Liver (tissue), 8 donors: ENCODE measurements at regions not wholly inside any gene's neighbourhood (a gene's known extent, or its start where the extent isn't known, plus 50 kb on each side); places are given as distances from the start of the nearest gene placed in this dataset.

Experiments
- DNase-seq: peaks from one replicate; pipeline ENCODE4 v3.0.0-alpha.2; 2017; ENCODE audit warnings: low spot score
- H3K27ac ChIP-seq, 2 donors: one replicate each; pipeline ENCODE4 v1.7.0; 2013; ENCODE audit warnings: inconsistent platforms in 2 of 2, low read length in 2 of 2, control low read depth in 1 of 2, low read depth in 1 of 2, mild to moderate bottlenecking in 1 of 2
- H3K27me3 ChIP-seq, 4 donors: one replicate each; pipeline versions ENCODE4 v1.6.1 to v1.7.0; 2013; ENCODE audit warnings: low read length in 3 of 4, inconsistent platforms in 1 of 4, mild to moderate bottlenecking in 1 of 4, moderate library complexity in 1 of 4; ENCODE audit not compliant: control insufficient read depth in 4 of 4, insufficient read depth in 4 of 4
- H3K36me3 ChIP-seq, 4 donors: one replicate each; pipeline versions ENCODE4 v1.6.1 to v1.7.0; 2013; ENCODE audit warnings: low read length in 3 of 4, mild to moderate bottlenecking in 3 of 4, low read depth in 1 of 4, moderate library complexity in 1 of 4; ENCODE audit not compliant: control insufficient read depth in 4 of 4, insufficient read depth in 3 of 4
- H3K4me1 ChIP-seq, 4 donors: one replicate each; pipeline versions ENCODE4 v1.6.1 to v1.7.0; 2013; ENCODE audit warnings: low read length in 3 of 4, mild to moderate bottlenecking in 3 of 4, moderate library complexity in 1 of 4; ENCODE audit not compliant: control insufficient read depth in 4 of 4, insufficient read depth in 4 of 4
- H3K4me3 ChIP-seq, 3 donors: one replicate each; pipeline versions ENCODE4 v1.6.1 to v1.7.0; 2013; ENCODE audit warnings: low read length in 3 of 3, control low read depth in 1 of 3, low read depth in 1 of 3, mild to moderate bottlenecking in 1 of 3
- H3K9ac ChIP-seq, 2 donors: one replicate each; pipeline ENCODE4 v1.7.0; 2013; ENCODE audit warnings: low read length in 2 of 2, mild to moderate bottlenecking in 2 of 2, moderate library complexity in 2 of 2, control low read depth in 1 of 2, low read depth in 1 of 2
- H3K9me3 ChIP-seq, 4 donors: one replicate each; pipeline versions ENCODE4 v1.6.1 to v1.7.0; 2013; ENCODE audit warnings: low read length in 3 of 4; ENCODE audit not compliant: control insufficient read depth in 4 of 4
- EGR1 ChIP-seq, 2 donors: IDR thresholded peaks; 2 replicates each; pipeline ENCODE4 v1.6.1; 2016 to 2018; ENCODE audit warnings: antibody characterized with exemption in 2 of 2, low read depth in 2 of 2
- FOXA1 ChIP-seq: IDR thresholded peaks from 2 replicates; pipeline ENCODE4 v1.6.1; 2016; ENCODE audit warnings: antibody characterized with exemption
- FOXA2 ChIP-seq: IDR thresholded peaks from 2 replicates; pipeline ENCODE4 v1.6.1; 2016; ENCODE audit warnings: antibody characterized with exemption
- GABPA ChIP-seq, 2 donors: IDR thresholded peaks in 1 of 2; conservative IDR thresholded peaks in 1 of 2; 2 replicates each; pipeline ENCODE4 v1.6.1; 2016; ENCODE audit warnings: antibody characterized with exemption in 2 of 2, mild to moderate bottlenecking in 1 of 2, moderate library complexity in 1 of 2
- HNF4A ChIP-seq, 2 donors: conservative IDR thresholded peaks; 2 replicates each; pipeline ENCODE4 v1.6.1; 2016; ENCODE audit warnings: antibody characterized with exemption in 2 of 2, mild to moderate bottlenecking in 2 of 2
- HNF4G ChIP-seq: IDR thresholded peaks from 2 replicates; pipeline ENCODE4 v1.6.1; 2016; ENCODE audit warnings: antibody characterized with exemption
- JUND ChIP-seq, 2 donors: IDR thresholded peaks; 2 replicates each; pipeline ENCODE4 v1.6.1; 2016; ENCODE audit warnings: antibody characterized with exemption in 2 of 2
- NR2F2 ChIP-seq: IDR thresholded peaks from 2 replicates; pipeline ENCODE4 v1.6.1; 2016; ENCODE audit warnings: antibody characterized with exemption
- RAD21 ChIP-seq, 2 donors: IDR thresholded peaks; 2 replicates each; pipeline ENCODE4 v1.6.1; 2016; ENCODE audit warnings: antibody characterized with exemption in 2 of 2, mild to moderate bottlenecking in 2 of 2
- RXRA ChIP-seq, 2 donors: IDR thresholded peaks; 2 replicates each; pipeline ENCODE4 v1.6.1; 2017 to 2018; ENCODE audit warnings: antibody characterized with exemption in 2 of 2, mild to moderate bottlenecking in 1 of 2
- SP1 ChIP-seq: IDR thresholded peaks from 2 replicates; pipeline ENCODE4 v1.6.1; 2018; ENCODE audit warnings: antibody characterized with exemption, mild to moderate bottlenecking
- TAF1 ChIP-seq: conservative IDR thresholded peaks from 2 replicates; pipeline ENCODE4 v1.6.1; 2016; ENCODE audit warnings: antibody characterized with exemption, mild to moderate bottlenecking
- YY1 ChIP-seq: IDR thresholded peaks from 2 replicates; pipeline ENCODE4 v1.6.1; 2016; ENCODE audit warnings: antibody characterized with exemption, mild to moderate bottlenecking
- WGBS: extraction: QIAGEN DNeasy Blood & Tissue Kit; methylation state at CpG from one replicate; pipeline ENCODE4 v1.1.7; 2013; 5-methylcytosine and 5-hydroxymethylcytosine counted together
- TF ChIP-seq, protein P1 (sequence below): IDR thresholded peaks from 2 replicates; pipeline ENCODE4 v1.6.1; 2016; ENCODE audit warnings: antibody characterized with exemption
- TF ChIP-seq, protein P2 (sequence below): IDR thresholded peaks from 2 replicates; pipeline ENCODE4 v1.6.1; 2016; ENCODE audit warnings: antibody characterized with exemption
- TF ChIP-seq, protein P3 (sequence below): IDR thresholded peaks from 2 replicates; pipeline ENCODE4 v1.6.1; 2016; ENCODE audit warnings: antibody characterized with exemption
- TF ChIP-seq, protein P4 (sequence below): fragments of 150-350 bp; IDR thresholded peaks from 2 replicates; pipeline ENCODE4 v1.5.1; 2017; ENCODE audit warnings: improper control_type of control experiment, low read depth, low read length; ENCODE audit not compliant: missing input control
- TF ChIP-seq, protein P5 (sequence below): IDR thresholded peaks from 2 replicates; pipeline ENCODE4 v1.6.1; 2016; ENCODE audit warnings: antibody characterized with exemption, mild to moderate bottlenecking
- donor health status: healthy.
- donor health status: healthy.
- donor health status: healthy.
- donor health status: healthy.
- donor health status: healthy.

DNA sequence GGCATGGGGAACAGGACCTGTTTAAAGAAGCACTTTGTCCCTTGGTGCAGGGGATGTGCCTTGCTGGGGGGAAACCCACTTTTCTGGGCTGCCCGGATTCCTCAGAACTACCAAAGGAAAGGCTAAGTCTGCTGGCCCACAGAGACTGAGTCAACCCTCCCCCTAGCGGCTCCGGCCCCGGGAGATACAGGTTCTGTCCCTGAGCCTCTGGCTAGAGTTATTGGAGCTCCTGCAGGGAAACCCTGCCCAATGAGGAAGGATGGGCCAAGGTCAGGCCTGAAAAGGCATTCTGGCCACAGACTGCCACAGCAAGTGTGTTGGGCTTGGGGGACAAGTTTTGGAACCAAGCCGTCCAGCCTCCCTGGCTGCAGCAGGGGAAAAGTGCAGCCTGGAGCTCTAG lies 490.9 kb upstream of the ACTRT1 start:
- no peaks in the 10 kb centered on the region for H3K9me3 ChIP-seq
- no peaks in the 10 kb centered on the region for H3K4me1 ChIP-seq
- H3K4me3 ChIP-seq, result no peak overlapping the region
- no peak for DNase-seq
- TF ChIP-seq GABPA (IDR thresholded peaks at IDR 0.05 in 1 of 2, conservative IDR thresholded peaks at IDR 0.05 in 1 of 2) (no peak), FOXA1 (no peak), RXRA (IDR thresholded peaks at IDR 0.05) (no peak), YY1 (no peak), TAF1 (no peak), FOXA2 (no peak), HNF4G (no peak), JUND (IDR thresholded peaks at IDR 0.05) (no peak), SP1 (no peak), EGR1 (IDR thresholded peaks at IDR 0.05; ENCODE audit: low read depth in 2 of 2) (no peak), HNF4A (conservative IDR thresholded peaks at IDR 0.05) (no peak), RAD21 (IDR thresholded peaks at IDR 0.05) (no peak), NR2F2 (no peak)
- TF ChIP-seq, protein P1, sequence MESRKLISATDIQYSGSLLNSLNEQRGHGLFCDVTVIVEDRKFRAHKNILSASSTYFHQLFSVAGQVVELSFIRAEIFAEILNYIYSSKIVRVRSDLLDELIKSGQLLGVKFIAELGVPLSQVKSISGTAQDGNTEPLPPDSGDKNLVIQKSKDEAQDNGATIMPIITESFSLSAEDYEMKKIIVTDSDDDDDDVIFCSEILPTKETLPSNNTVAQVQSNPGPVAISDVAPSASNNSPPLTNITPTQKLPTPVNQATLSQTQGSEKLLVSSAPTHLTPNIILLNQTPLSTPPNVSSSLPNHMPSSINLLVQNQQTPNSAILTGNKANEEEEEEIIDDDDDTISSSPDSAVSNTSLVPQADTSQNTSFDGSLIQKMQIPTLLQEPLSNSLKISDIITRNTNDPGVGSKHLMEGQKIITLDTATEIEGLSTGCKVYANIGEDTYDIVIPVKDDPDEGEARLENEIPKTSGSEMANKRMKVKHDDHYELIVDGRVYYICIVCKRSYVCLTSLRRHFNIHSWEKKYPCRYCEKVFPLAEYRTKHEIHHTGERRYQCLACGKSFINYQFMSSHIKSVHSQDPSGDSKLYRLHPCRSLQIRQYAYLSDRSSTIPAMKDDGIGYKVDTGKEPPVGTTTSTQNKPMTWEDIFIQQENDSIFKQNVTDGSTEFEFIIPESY, result no peak
- TF ChIP-seq, protein P2, sequence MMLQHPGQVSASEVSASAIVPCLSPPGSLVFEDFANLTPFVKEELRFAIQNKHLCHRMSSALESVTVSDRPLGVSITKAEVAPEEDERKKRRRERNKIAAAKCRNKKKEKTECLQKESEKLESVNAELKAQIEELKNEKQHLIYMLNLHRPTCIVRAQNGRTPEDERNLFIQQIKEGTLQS, result no peak
- TF ChIP-seq, protein P3, sequence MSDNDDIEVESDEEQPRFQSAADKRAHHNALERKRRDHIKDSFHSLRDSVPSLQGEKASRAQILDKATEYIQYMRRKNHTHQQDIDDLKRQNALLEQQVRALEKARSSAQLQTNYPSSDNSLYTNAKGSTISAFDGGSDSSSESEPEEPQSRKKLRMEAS, result no peak
- TF ChIP-seq, protein P4, sequence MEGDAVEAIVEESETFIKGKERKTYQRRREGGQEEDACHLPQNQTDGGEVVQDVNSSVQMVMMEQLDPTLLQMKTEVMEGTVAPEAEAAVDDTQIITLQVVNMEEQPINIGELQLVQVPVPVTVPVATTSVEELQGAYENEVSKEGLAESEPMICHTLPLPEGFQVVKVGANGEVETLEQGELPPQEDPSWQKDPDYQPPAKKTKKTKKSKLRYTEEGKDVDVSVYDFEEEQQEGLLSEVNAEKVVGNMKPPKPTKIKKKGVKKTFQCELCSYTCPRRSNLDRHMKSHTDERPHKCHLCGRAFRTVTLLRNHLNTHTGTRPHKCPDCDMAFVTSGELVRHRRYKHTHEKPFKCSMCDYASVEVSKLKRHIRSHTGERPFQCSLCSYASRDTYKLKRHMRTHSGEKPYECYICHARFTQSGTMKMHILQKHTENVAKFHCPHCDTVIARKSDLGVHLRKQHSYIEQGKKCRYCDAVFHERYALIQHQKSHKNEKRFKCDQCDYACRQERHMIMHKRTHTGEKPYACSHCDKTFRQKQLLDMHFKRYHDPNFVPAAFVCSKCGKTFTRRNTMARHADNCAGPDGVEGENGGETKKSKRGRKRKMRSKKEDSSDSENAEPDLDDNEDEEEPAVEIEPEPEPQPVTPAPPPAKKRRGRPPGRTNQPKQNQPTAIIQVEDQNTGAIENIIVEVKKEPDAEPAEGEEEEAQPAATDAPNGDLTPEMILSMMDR, result no peak
- TF ChIP-seq, protein P5, sequence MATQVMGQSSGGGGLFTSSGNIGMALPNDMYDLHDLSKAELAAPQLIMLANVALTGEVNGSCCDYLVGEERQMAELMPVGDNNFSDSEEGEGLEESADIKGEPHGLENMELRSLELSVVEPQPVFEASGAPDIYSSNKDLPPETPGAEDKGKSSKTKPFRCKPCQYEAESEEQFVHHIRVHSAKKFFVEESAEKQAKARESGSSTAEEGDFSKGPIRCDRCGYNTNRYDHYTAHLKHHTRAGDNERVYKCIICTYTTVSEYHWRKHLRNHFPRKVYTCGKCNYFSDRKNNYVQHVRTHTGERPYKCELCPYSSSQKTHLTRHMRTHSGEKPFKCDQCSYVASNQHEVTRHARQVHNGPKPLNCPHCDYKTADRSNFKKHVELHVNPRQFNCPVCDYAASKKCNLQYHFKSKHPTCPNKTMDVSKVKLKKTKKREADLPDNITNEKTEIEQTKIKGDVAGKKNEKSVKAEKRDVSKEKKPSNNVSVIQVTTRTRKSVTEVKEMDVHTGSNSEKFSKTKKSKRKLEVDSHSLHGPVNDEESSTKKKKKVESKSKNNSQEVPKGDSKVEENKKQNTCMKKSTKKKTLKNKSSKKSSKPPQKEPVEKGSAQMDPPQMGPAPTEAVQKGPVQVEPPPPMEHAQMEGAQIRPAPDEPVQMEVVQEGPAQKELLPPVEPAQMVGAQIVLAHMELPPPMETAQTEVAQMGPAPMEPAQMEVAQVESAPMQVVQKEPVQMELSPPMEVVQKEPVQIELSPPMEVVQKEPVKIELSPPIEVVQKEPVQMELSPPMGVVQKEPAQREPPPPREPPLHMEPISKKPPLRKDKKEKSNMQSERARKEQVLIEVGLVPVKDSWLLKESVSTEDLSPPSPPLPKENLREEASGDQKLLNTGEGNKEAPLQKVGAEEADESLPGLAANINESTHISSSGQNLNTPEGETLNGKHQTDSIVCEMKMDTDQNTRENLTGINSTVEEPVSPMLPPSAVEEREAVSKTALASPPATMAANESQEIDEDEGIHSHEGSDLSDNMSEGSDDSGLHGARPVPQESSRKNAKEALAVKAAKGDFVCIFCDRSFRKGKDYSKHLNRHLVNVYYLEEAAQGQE, result no peak
- H3K9ac ChIP-seq, result no peak overlapping the region
- no peaks in the 10 kb centered on the region for H3K27me3 ChIP-seq
- 92% methylated on average over 5 of the region's 5 CpGs for WGBS
- H3K36me3 ChIP-seq, result no peaks in the 10 kb centered on the region
- no peak overlapping the region for H3K27ac ChIP-seq
